ENCODE measurements at regions not wholly inside any gene's neighbourhood (a gene's known extent, or its start where the extent isn't known, plus 50 kb on each side); places are given as distances from the start of the nearest gene placed in this dataset.

DNA sequence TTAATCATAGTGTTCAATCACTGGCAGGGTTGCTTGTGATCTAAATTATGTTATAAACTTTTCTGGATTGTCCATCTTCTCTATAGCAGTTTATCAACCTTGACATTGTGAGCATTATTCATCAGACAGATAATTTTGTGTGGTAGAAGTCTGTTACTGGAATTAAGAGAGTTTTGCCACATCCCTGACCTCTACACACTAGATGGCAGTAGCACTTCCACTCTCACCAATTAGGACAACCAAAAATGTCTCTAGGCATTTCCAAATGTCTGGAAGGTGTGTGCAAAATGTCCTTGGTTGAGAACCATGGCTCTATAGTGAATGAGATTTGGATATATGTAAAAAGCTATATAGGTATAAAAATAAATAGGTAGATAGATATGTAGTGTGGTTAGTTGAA lies 324.1 kb upstream of the FAM47C start:
- no peak for DNase-seq (ENCODE audit: extremely low spot score)
- TF ChIP-seq L3MBTL2 (conservative IDR thresholded peaks at IDR 0.05) (no peak), FOXA1 (IDR thresholded peaks at IDR 0.05) (no peak), FOXK2 (IDR thresholded peaks at IDR 0.05) (no peak), FOXM1 (IDR thresholded peaks at IDR 0.05; ENCODE audit: borderline replicate concordance) (no peak), NFRKB (IDR thresholded peaks at IDR 0.05) (no peak), LEF1 (IDR thresholded peaks at IDR 0.05; ENCODE audit: borderline replicate concordance) (no peak)
- TF ChIP-seq, protein P1, sequence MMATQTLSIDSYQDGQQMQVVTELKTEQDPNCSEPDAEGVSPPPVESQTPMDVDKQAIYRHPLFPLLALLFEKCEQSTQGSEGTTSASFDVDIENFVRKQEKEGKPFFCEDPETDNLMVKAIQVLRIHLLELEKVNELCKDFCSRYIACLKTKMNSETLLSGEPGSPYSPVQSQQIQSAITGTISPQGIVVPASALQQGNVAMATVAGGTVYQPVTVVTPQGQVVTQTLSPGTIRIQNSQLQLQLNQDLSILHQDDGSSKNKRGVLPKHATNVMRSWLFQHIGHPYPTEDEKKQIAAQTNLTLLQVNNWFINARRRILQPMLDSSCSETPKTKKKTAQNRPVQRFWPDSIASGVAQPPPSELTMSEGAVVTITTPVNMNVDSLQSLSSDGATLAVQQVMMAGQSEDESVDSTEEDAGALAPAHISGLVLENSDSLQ (IDR thresholded peaks at IDR 0.05): no peak
- ChIA-PET POLR2A (no interaction called here), CTCF (no interaction called here)

DNA sequence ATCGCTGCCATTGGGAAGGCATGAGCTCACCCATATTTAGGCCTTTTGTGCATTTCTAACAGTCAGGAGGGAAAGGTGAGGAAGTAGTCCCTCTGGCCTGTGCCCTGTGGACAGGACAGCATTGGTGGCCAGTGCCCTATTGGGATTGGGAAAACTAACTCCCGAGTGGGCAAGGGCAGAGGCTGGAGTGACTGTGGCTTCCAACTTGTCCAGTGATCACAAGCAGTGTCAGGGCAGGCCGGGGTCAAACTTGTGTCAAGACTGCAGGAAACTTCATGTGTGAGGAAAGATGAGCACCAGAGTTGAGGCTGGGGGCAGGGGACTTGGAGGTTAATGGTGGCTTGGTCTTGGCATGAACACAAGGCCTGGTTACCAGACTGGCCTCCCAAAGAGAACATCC lies 286.2 kb upstream of the FAM47C start:
- TF ChIP-seq ARNT (IDR thresholded peaks at IDR 0.05) (no peak), SUZ12 (IDR thresholded peaks at IDR 0.05) (no peak), ELF4 (IDR thresholded peaks at IDR 0.05) (no peak), FOXM1 (IDR thresholded peaks at IDR 0.05; ENCODE audit: borderline replicate concordance) (no peak), TARDBP (IDR thresholded peaks at IDR 0.05) (no peak), BHLHE40 (IDR thresholded peaks at IDR 0.05; ENCODE audit: borderline replicate concordance) (no peak), LEF1 (IDR thresholded peaks at IDR 0.05; ENCODE audit: borderline replicate concordance) (no peak), HDGF (IDR thresholded peaks at IDR 0.05; ENCODE audit: borderline replicate concordance) (no peak), FOXA1 (IDR thresholded peaks at IDR 0.05) (no peak), NFRKB (IDR thresholded peaks at IDR 0.05) (no peak), CTBP1 (IDR thresholded peaks at IDR 0.05; ENCODE audit: borderline replicate concordance) (no peak), L3MBTL2 (conservative IDR thresholded peaks at IDR 0.05) (no peak), SP1 (IDR thresholded peaks at IDR 0.05) (no peak), FOXK2 (IDR thresholded peaks at IDR 0.05) (no peak), ZNF384 (IDR thresholded peaks at IDR 0.05) (no peak)
- TF ChIP-seq, protein P1 (IDR thresholded peaks at IDR 0.05): no peak
- no peak for DNase-seq (ENCODE audit: extremely low spot score)
- ChIA-PET POLR2A (no interaction called here), CTCF (no interaction called here)

DNA sequence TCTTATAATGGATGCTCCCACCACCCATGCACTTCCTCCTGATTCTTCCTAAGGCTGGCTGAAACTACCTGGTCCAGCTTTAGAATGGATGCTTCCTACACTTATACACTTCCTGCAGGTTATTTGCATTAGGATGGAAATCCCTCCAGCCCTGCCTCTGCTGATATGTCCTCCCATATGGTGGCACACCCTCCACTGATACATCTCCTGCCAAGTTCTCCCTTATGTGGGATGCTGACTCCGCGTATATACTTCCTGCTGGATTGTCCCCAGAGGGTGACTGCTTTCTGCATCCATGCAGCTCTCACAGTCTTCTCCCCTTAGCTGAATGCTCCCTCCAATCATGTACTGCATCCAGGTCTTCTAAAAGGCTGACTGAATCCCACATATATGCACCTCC lies 254.6 kb upstream of the FAM47C start:
- TF ChIP-seq ELF4 (IDR thresholded peaks at IDR 0.05) (no peak), ZNF384 (IDR thresholded peaks at IDR 0.05) (no peak), LEF1 (IDR thresholded peaks at IDR 0.05; ENCODE audit: borderline replicate concordance) (no peak), CTBP1 (IDR thresholded peaks at IDR 0.05; ENCODE audit: borderline replicate concordance) (no peak), FOXK2 (IDR thresholded peaks at IDR 0.05) (no peak), NFRKB (IDR thresholded peaks at IDR 0.05) (no peak), SUZ12 (IDR thresholded peaks at IDR 0.05) (no peak), SP1 (IDR thresholded peaks at IDR 0.05) (no peak), L3MBTL2 (conservative IDR thresholded peaks at IDR 0.05) (no peak), BHLHE40 (IDR thresholded peaks at IDR 0.05; ENCODE audit: borderline replicate concordance) (no peak), TARDBP (IDR thresholded peaks at IDR 0.05) (no peak), FOXM1 (IDR thresholded peaks at IDR 0.05; ENCODE audit: borderline replicate concordance) (no peak), ARNT (IDR thresholded peaks at IDR 0.05) (no peak), FOXA1 (IDR thresholded peaks at IDR 0.05) (no peak)
- ChIA-PET CTCF (no interaction called here), POLR2A (no interaction called here)
- DNase-seq (ENCODE audit: extremely low spot score): no peak

DNA sequence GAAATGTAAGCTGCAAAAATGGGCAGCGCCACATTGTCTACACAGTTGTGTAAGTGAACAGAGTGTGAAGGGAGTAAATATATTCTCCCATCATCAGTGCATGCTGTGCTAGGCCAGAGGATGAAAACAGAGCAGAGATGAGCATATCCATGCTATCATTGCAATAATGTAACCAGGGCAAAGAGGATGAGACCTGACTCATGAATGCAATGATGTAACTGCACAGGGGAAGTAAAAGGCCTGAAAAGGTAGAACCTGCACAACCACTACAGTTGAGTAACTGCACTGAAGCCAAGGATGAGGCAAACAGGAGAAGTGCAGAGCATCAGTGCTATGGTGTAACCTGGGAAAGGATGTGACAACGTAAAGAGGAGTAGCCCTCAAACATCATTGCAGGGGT lies 220.4 kb upstream of the FAM47C start:
- no peak for TF ChIP-seq FOXA1 (IDR thresholded peaks at IDR 0.05)
- no peak for TF ChIP-seq HDGF (IDR thresholded peaks at IDR 0.05; ENCODE audit: borderline replicate concordance)
- no peak for TF ChIP-seq ELF4 (IDR thresholded peaks at IDR 0.05)
- TF ChIP-seq BHLHE40 (IDR thresholded peaks at IDR 0.05; ENCODE audit: borderline replicate concordance): no peak
- no peak for TF ChIP-seq ARNT (IDR thresholded peaks at IDR 0.05)
- no peak for TF ChIP-seq LEF1 (IDR thresholded peaks at IDR 0.05; ENCODE audit: borderline replicate concordance)
- TF ChIP-seq SP1 (IDR thresholded peaks at IDR 0.05): no peak
- TF ChIP-seq FOXK2 (IDR thresholded peaks at IDR 0.05): no peak
- no peak for TF ChIP-seq L3MBTL2 (conservative IDR thresholded peaks at IDR 0.05)
- TF ChIP-seq, protein P1 (IDR thresholded peaks at IDR 0.05): no peak
- POLR2A ChIA-PET: no interaction called here
- CTCF ChIA-PET: no interaction called here
- no peak for DNase-seq (ENCODE audit: extremely low spot score)

DNA sequence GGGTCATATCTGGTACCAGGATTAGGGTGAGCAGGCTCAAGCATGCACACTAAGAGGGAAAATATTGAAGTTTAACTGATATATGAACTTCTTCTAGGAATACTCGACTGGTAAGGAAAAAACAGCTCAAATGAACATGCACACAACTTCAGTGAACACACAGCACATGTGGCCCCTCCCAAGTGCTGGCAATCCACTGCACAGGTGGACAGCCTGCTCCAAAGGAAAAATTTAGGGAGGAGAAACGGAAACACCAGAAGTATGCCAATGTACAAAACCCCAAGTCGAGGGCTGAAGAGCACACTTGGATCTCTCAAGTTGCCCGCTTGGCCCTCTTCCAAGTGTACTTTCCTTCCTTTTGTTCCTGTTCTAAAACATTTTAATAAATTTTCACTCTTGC lies 205.0 kb upstream of the FAM47C start:
- TF ChIP-seq CTBP1 (IDR thresholded peaks at IDR 0.05; ENCODE audit: borderline replicate concordance) (no peak), L3MBTL2 (conservative IDR thresholded peaks at IDR 0.05) (no peak), BHLHE40 (IDR thresholded peaks at IDR 0.05; ENCODE audit: borderline replicate concordance) (no peak), NFRKB (IDR thresholded peaks at IDR 0.05) (no peak)
- DNase-seq (ENCODE audit: extremely low spot score): no peak
- ChIA-PET POLR2A (no interaction called here), CTCF (no interaction called here)

DNA sequence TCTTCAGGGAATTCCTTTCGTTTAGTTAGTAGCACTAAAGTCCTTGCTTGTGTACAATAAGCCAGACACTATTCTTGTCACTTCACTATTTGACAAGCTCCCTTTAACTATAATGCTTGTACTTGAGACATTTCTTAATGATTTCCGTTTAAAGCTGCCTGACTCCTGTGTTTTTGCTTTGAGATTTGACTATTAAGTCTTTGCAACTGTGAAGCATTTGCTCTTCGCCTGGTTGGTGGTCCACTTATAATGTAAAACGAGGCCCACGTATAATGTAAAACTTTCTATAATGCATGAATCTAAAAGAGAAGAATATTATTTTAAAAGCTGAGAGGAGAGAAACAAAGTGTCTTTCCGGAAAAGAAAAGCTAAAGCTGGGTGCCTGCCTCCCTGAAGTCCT lies 204.1 kb upstream of the FAM47C start:
- DNase-seq (ENCODE audit: extremely low spot score): no peak
- no peak for TF ChIP-seq FOXM1 (IDR thresholded peaks at IDR 0.05; ENCODE audit: borderline replicate concordance)
- TF ChIP-seq FOXA1 (IDR thresholded peaks at IDR 0.05): no peak
- no peak for TF ChIP-seq SP1 (IDR thresholded peaks at IDR 0.05)
- TF ChIP-seq BHLHE40 (IDR thresholded peaks at IDR 0.05; ENCODE audit: borderline replicate concordance): no peak
- TF ChIP-seq CTBP1 (IDR thresholded peaks at IDR 0.05; ENCODE audit: borderline replicate concordance): no peak
- TF ChIP-seq, protein P1 (IDR thresholded peaks at IDR 0.05): no peak
- TF ChIP-seq HDGF (IDR thresholded peaks at IDR 0.05; ENCODE audit: borderline replicate concordance): no peak
- no peak for TF ChIP-seq NFRKB (IDR thresholded peaks at IDR 0.05)
- no peak for TF ChIP-seq SUZ12 (IDR thresholded peaks at IDR 0.05)
- TF ChIP-seq LEF1 (IDR thresholded peaks at IDR 0.05; ENCODE audit: borderline replicate concordance): no peak
- TF ChIP-seq FOXK2 (IDR thresholded peaks at IDR 0.05): no peak
- no peak for TF ChIP-seq ZNF384 (IDR thresholded peaks at IDR 0.05)
- CTCF ChIA-PET: no interaction called here
- POLR2A ChIA-PET: no interaction called here
